ENCODE measurements at regions not wholly inside any gene's neighbourhood (a gene's known extent, or its start where the extent isn't known, plus 50 kb on each side); places are given as distances from the start of the nearest gene placed in this dataset.

DNA sequence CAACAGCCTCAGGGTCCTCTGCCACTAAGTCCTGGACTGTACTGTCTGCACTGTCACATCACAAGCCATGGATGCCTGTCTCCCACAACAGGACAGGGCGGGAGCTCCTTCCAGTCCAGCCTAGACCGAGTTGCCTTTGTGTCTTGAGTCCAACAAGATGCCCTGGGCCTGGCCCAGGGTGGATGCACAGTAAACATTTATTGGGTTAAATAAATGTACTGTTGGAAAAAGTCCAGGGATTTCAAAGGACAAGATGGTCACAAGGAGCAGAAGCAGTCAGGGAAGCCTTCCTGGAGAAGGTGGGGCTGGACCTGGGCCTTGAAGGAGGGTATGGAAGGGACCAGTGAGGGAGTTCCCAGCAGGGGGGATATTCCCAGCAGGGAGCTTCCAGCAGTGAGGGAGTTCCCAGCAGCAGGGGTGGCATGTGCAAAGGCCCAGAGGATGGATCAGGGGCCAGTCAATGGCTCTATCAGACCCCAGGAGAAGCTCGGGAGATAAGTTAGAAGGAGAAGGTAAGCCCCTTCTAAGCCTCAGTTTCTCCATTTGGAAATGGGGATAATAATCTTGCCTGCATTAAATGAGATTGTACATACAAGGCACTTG lies 72.7 kb upstream of the NEURL1B start:
- no peak for FAIRE-seq

GRCh38 chr5:172567843-172568242 lies 73.2 kb upstream of the NEURL1B start:
- FAIRE-seq, result no peak

DNA sequence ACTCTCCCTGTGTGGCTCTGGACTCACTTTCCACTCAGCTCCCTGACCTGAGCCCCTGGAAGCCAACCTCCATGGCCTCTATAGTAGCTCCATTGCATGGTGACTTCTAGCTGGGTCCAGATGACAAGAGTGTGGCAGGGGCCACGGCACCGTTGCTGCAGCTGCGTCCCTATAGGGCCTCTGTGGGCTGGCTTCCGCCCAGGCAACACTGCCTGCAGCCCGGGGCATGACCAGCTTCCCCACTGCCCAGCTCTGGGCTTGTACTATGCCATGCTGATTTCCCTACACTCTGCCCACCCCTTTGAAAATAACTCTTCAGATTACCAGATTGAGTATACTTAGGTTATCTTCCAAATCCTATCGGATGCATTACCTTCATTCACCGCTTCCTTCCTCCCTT lies 73.8 kb upstream of the NEURL1B start:
- no peak for FAIRE-seq

GRCh38 chr5:172565931-172566665 lies 75.0 kb upstream of the NEURL1B start:
- no peak for FAIRE-seq

DNA sequence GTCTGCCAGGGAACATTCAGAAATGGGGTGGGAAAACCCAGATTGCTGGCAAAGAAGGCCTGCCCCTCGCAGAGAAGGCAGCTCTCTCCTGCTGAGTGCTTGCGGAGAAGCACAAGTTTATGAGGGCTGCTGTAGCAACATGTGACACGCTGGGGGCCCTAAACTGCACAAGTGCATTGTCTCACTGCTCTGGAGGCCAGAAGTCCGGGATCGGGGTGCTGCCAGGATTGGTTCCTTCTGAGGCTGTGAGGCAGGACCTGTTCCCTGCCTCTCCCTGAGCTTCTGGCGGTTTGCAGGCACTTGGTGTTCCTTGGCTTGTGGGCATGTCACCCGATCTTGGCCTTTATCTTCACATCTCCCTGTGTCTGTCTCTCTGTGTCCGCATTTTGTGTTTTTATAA lies 75.6 kb upstream of the NEURL1B start:
- FAIRE-seq, result no peak

DNA sequence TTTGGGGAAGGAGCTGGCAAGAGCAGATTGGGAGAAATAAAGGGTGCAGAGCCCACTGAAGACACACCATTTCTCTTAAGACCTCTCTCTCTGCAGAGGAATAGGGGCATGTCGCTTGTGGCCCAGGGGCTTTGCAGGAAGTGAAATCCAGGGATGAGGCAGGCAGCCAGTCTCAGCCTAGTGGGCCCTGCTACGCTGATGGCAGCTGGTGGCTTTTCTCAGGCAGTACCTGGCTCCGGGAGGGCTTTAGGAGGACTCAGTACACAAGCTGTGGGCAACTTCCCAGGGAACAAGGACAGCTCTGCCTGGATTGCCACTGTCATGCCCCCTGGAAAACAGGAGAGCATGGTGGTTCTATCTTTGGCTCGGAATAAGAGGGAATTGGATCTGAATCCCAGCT lies 76.2 kb upstream of the NEURL1B start:
- FAIRE-seq, result no peak

DNA sequence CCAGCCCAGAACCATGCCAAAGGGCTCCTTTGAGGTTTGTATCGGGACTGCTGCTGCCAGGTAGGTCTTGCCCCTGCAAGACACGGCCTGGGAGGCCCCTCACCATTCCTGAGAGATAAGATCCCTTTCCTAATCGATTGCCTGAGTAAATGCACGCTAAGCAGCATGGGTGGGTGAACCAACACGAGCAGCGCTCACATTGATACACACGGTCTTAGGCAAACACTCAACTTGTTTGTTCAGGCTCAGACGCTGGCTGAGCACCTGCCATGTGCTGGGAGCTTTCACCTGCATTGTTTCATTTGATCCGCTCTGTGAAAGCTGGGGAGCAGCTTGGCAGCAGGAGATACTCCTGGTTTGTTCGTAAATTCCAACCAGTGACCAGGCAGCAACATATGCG lies 76.9 kb upstream of the NEURL1B start:
- FAIRE-seq, result no peak

DNA sequence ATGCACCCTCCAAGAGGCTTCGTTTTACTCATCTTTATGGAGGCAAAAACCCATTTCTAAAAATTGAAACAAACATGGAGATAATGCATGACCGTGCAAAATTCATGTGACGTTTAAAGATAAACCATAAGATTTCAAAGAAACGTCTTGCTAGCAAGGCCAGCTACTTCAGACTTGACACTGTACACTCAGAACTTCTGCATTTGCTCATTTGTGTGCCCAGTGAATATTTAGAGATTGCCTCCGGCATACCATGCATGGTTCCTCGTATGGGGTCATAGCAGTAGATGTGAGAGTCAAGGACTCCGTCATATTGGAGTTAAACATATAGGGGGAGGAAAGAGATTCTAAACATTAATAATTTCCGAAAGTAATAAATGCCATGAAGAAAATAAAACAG lies 78.6 kb upstream of the NEURL1B start:
- FAIRE-seq, result no peak

- no peak for FAIRE-seq
Observed at GRCh38 chr5:172561151-172561550, 79.9 kb upstream of the NEURL1B start.

DNA sequence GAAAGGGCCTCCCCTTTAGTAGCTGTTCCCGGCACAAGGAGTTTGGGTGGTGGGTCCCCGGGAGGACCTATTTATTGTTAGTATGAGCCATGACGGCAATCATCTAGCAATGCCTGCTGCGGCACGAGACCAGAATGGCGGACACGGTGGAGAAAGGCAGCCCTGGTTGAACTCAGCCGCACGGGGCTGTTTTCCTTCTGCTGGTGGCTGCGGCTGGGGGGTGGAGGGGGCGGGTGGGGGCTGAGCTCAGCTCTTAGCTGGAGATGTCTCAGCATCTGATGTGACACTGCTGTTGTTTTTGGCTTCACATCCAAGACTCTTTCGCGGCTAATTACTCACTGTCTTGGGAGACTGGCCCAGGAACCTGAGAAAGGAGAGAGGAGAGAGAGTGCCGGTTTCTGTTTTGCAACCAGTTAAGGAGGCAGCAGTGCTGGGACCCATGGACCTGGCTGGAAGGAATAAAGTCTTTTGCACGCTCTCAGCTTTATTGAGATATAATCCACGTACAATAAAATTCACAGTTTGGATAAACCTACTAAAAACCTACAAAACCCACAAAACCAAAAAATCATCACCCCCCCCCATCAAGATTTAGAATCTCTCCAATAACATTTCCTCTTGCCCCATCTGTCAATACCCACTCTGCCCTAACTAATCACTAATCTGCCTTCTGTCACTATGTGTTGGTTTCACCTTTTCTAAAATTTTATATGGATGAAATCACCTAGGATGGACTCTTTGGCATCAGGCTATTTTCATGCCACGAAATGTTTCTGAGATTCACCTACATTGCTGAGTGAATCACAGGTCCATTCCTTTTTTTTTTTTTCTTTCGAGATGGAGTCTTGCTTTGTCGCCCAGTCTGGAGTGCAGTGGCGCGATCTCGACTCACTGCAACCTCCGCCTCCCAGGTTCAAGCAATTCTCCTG lies 81.8 kb upstream of the NEURL1B start:
- FAIRE-seq, result no peak

- no peak for FAIRE-seq
Observed at GRCh38 chr5:172558076-172558976, 82.7 kb upstream of the NEURL1B start.

- no peak for FAIRE-seq
Observed at GRCh38 chr5:172556971-172557461, 84.0 kb upstream of the NEURL1B start.

DNA sequence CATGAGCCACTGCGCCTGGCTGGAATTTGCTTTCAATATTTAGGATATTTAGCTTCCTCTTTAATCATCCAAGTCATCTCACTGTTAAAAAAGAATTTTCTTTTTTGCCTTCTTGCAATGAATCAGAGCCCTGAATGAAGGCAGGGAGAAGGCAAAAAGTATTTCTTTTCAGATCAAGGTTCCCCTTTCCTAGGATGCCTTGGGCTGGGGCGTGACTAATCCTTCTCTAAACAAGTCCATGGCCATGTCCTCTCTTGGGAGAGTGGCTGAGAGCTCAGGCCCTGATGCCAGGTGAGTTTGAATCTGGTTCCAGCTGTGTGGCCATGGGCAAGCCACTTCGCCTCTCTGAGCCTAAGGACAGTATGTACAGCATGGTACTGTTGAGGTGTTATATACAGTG lies 84.8 kb upstream of the NEURL1B start:
- FAIRE-seq, result no peak

GRCh38 chr5:172554562-172554961 lies 86.5 kb upstream of the NEURL1B start:
- FAIRE-seq, result no peak

DNA sequence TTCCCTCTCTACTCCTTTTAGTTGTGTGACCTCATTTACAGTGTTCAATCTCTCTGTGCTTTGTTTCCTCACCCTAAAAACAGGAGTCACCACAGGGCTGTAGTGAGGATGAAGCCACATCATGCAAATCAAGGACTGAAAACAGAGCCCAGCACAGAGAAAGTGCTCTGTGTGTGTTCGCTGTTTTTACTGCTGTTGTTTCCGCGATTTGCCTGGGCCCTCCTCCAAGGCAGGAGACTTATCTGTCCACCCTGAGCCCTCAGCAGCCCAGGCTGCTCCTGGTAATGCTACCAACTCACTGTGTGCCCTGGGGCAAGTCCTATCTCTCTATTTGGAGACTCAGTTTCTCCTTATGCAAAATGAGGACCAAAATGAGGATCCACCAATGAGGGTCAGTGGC lies 87.2 kb upstream of the NEURL1B start:
- no peak for FAIRE-seq

- no peak for FAIRE-seq
Observed at GRCh38 chr5:172553167-172553566, 87.9 kb upstream of the NEURL1B start.

GRCh38 chr5:172550996-172551395 lies 90.1 kb upstream of the NEURL1B start:
- FAIRE-seq, result no peak

- no peak for FAIRE-seq
Observed at GRCh38 chr5:172550096-172550765, 90.8 kb upstream of the NEURL1B start.

GRCh38 chr5:172549696-172550095 lies 91.4 kb upstream of the NEURL1B start:
- no peak for FAIRE-seq

GRCh38 chr5:172548981-172549687 lies 91.9 kb upstream of the NEURL1B start:
- no peak for FAIRE-seq

GRCh38 chr5:172548311-172548731 lies 92.7 kb upstream of the NEURL1B start:
- FAIRE-seq, result no peak
